B cell (primary cell): ENCODE measurements at regions not wholly inside any gene's neighbourhood (a gene's known extent, or its start where the extent isn't known, plus 50 kb on each side); places are given as distances from the start of the nearest gene placed in this dataset.

Experiments
- ATAC-seq: fragments of 200-7000 bp; cut with Tn5 transposase; one replicate; pipeline ENCODE4 v1.10.0; 2021; ENCODE audit warnings: low read depth, mild to moderate bottlenecking, moderate number of reproducible peaks, moderate library complexity
- CTCF ChIA-PET: fragments of 350-600 bp; sonication (Branson Sonifier 250); formaldehyde crosslinking; loops from one replicate; lab custom pipeline; 2021; ENCODE audit warnings: antibody characterized with exemption, inconsistent platforms; lab: Charles Lee
- POLR2A ChIA-PET: fragments of 350-600 bp; sonication (Branson Sonifier 250); formaldehyde crosslinking; loops from one replicate; lab custom pipeline; 2021; ENCODE audit warnings: antibody characterized with exemption; lab: Charles Lee
- DNase-seq: peaks from one replicate; pipeline ENCODE4 v3.0.0; 2013
- H2AFZ ChIP-seq: 2 replicates; pipeline ENCODE4 v1.6.1; 2012; ENCODE audit warnings: mild to moderate bottlenecking, low read depth, low read length; ENCODE audit not compliant: insufficient read depth, poor library complexity, severe bottlenecking
- H3K27ac ChIP-seq, 2 donors: 1 replicate in 1 of 2; 2 replicates in 1 of 2; pipeline ENCODE4 v1.5.1; 2012 to 2013; ENCODE audit warnings: low read length in 2 of 2, mild to moderate bottlenecking in 2 of 2, moderate library complexity in 1 of 2
- H3K27me3 ChIP-seq, 4 experiments: fragments of 200-600 bp in 1 of 4; sonication (generic) in 1 of 4; replicated peaks in 1 of 4; 1 replicate in 2 of 4; 2 replicates in 2 of 4; pipeline versions ENCODE4 v1.6.1 to v1.7.0; 2013 to 2016; ENCODE audit warnings: low read length in 3 of 4, mild to moderate bottlenecking in 2 of 4, mixed read lengths in 1 of 4, moderate library complexity in 1 of 4; ENCODE audit not compliant: insufficient read depth in 4 of 4, control insufficient read depth in 3 of 4; ENCODE audit errors: control extremely low read depth in 1 of 4
- H3K36me3 ChIP-seq, 2 experiments: replicated peaks in 1 of 2; 1 replicate in 1 of 2; 2 replicates in 1 of 2; pipeline versions ENCODE4 v1.6.1 to v1.7.1; 2013; ENCODE audit warnings: low read length in 1 of 2; ENCODE audit not compliant: insufficient read depth in 2 of 2, control insufficient read depth in 1 of 2; ENCODE audit errors: control extremely low read depth in 1 of 2, extremely low read depth in 1 of 2
- H3K4me1 ChIP-seq, 2 donors: fragments of 200-600 bp in 1 of 2; sonication (generic) in 1 of 2; 1 replicate in 1 of 2; 2 replicates in 1 of 2; pipeline versions ENCODE4 v1.5.1 to v1.6.1; 2013 to 2017; ENCODE audit warnings: low read length in 2 of 2; ENCODE audit not compliant: control insufficient read depth in 2 of 2, insufficient read depth in 2 of 2
- H3K4me2 ChIP-seq: replicated peaks from 2 replicates; pipeline ENCODE3; 2012; ENCODE audit warnings: mild to moderate bottlenecking, low read depth, low read length; ENCODE audit not compliant: poor library complexity, severe bottlenecking
- H3K4me3 ChIP-seq, 5 experiments: fragments of 200-600 bp in 1 of 5; sonication (generic) in 1 of 5; 1 replicate in 3 of 5; 2 replicates in 2 of 5; pipeline versions ENCODE4 v1.5.1 to v1.7.0; 2011 to 2016; ENCODE audit warnings: low read length in 4 of 5, mild to moderate bottlenecking in 4 of 5, low read depth in 2 of 5, control low read depth in 1 of 5, moderate library complexity in 1 of 5; ENCODE audit not compliant: insufficient read depth in 1 of 5; ENCODE audit errors: control extremely low read depth in 1 of 5, extremely low read depth in 1 of 5
- H3K79me2 ChIP-seq: fragments of 200-600 bp; sonication (generic); one replicate; pipeline ENCODE4 v1.6.0; 2016; ENCODE audit warnings: low read length; ENCODE audit not compliant: control insufficient read depth, insufficient read depth
- H3K9ac ChIP-seq: fragments of 200-600 bp; sonication (generic); 2 replicates; pipeline ENCODE4 v1.6.1; 2017; ENCODE audit warnings: mild to moderate bottlenecking, low read length, moderate library complexity
- H3K9me3 ChIP-seq, 3 donors: one replicate each; pipeline versions ENCODE4 v1.6.1 to v1.7.1; 2013; ENCODE audit warnings: low read length in 2 of 3; ENCODE audit not compliant: control insufficient read depth in 2 of 3, insufficient read depth in 1 of 3; ENCODE audit errors: control extremely low read depth in 1 of 3
- H4K20me1 ChIP-seq: 2 replicates; pipeline ENCODE4 v1.6.0; 2012; ENCODE audit warnings: mild to moderate bottlenecking, low read length; ENCODE audit not compliant: insufficient read depth, control insufficient read depth, poor library complexity, severe bottlenecking
- H3K27ac Mint-ChIP-seq: one replicate; pipeline ENCODE4 v1.8.0; 2021; ENCODE audit warnings: mixed read lengths
- H3K27me3 Mint-ChIP-seq: one replicate; pipeline ENCODE4 v1.8.0; 2021; ENCODE audit warnings: mixed read lengths
- H3K4me1 Mint-ChIP-seq: one replicate; pipeline ENCODE4 v1.8.0; 2021; ENCODE audit warnings: mixed read lengths
- H3K4me3 Mint-ChIP-seq: one replicate; pipeline ENCODE4 v1.8.0; 2021; ENCODE audit warnings: mixed read lengths
- H3K9me3 Mint-ChIP-seq: one replicate; pipeline ENCODE4 v1.8.0; 2022; ENCODE audit warnings: mixed read lengths; ENCODE audit not compliant: insufficient read depth
- CTCF ChIP-seq: fragments of 200-600 bp; IDR thresholded peaks from one replicate; pipeline ENCODE4 v1.8.0; 2022; ENCODE audit warnings: antibody characterized with exemption, mild to moderate bottlenecking
- EZH2 ChIP-seq: IDR thresholded peaks from 2 replicates; pipeline ENCODE4 v1.6.1; 2012; ENCODE audit warnings: borderline replicate concordance, low read depth, mild to moderate bottlenecking, moderate library complexity, low read length; ENCODE audit not compliant: insufficient read depth, poor library complexity, severe bottlenecking
- WGBS: methylation state at CpG from one replicate; pipeline ENCODE4 v1.1.5; 2013; ENCODE audit warnings: missing lambda C conversion rate; ENCODE audit not compliant: insufficient coverage; 5-methylcytosine and 5-hydroxymethylcytosine counted together
- intact Hi-C: fragments of 100-400 bp; cut with micrococcal nuclease; formaldehyde crosslinking; loops from one replicate; pipeline ENCODE4 v1.10.0; 2022

- H3K9me3 ChIP-seq, result peaks cover 4 to 46% (median 36%) of the 10 kb centered on the region in 3 donors
- ATAC-seq (no peak), DNase-seq (no peak)
- peaks cover 20% of the 10 kb centered on the region for H3K9me3 Mint-ChIP-seq
- no peaks in the 10 kb centered on the region for H3K79me2 ChIP-seq
- no peaks in the 10 kb centered on the region for H3K36me3 ChIP-seq
- intact Hi-C loops, result no loop called here
- H3K4me2 ChIP-seq, result no peak overlapping the region
- no peaks in the 10 kb centered on the region for H4K20me1 ChIP-seq
- H3K27ac ChIP-seq, result no peak overlapping the region
- H3K4me1 ChIP-seq, result no peaks in the 10 kb centered on the region
- ChIA-PET CTCF (no interaction called here), POLR2A (no interaction called here)
- H3K27me3 Mint-ChIP-seq, result no peaks in the 10 kb centered on the region
- H3K4me3 Mint-ChIP-seq, result no peak overlapping the region
- WGBS, result no CpG with 5 or more reads among the region's 6 CpGs
- H3K4me1 Mint-ChIP-seq, result no peaks in the 10 kb centered on the region
- TF ChIP-seq CTCF, result no peak
- no peak for TF ChIP-seq EZH2
- no peak overlapping the region for H3K4me3 ChIP-seq
- no peak overlapping the region for H3K9ac ChIP-seq
- no peak overlapping the region for H3K27ac Mint-ChIP-seq
- no peak overlapping the region for H2AFZ ChIP-seq
- H3K27me3 ChIP-seq, result no peaks in the 10 kb centered on the region
Measured at GRCh38 chr7:56639173-56639746, 493.0 kb downstream of the ZNF479 start.

GRCh38 chr7:56609852-56610355 lies 493.7 kb upstream of the NUPR2 start:
- no peak overlapping the region for H3K27ac ChIP-seq
- no peaks in the 10 kb centered on the region for H3K4me1 Mint-ChIP-seq
- H3K27ac Mint-ChIP-seq, result no peak overlapping the region
- WGBS, result no CpG with 5 or more reads among the region's 2 CpGs
- DNase-seq (no peak), ATAC-seq (no peak)
- no peaks in the 10 kb centered on the region for H3K27me3 ChIP-seq
- intact Hi-C loops, result no loop called here
- H3K4me3 ChIP-seq, result no peak overlapping the region
- ChIA-PET CTCF (no interaction called here), POLR2A (no interaction called here)
- H2AFZ ChIP-seq, result no peak overlapping the region
- no peak overlapping the region for H3K9ac ChIP-seq
- H3K9me3 Mint-ChIP-seq, result peaks cover 9% of the 10 kb centered on the region
- no peaks in the 10 kb centered on the region for H4K20me1 ChIP-seq
- TF ChIP-seq EZH2 (no peak), CTCF (no peak)
- no peaks in the 10 kb centered on the region for H3K79me2 ChIP-seq
- no peak overlapping the region for H3K4me2 ChIP-seq
- no peaks in the 10 kb centered on the region for H3K27me3 Mint-ChIP-seq
- no peaks in the 10 kb centered on the region for H3K36me3 ChIP-seq
- no peaks in the 10 kb centered on the region for H3K4me1 ChIP-seq
- H3K4me3 Mint-ChIP-seq, result no peak overlapping the region
- peaks cover 0 to 18% (median 0%) of the 10 kb centered on the region in 3 donors for H3K9me3 ChIP-seq
